Neural cell (in vitro differentiated cells): ENCODE measurements at regions not wholly inside any gene's neighbourhood (a gene's known extent, or its start where the extent isn't known, plus 50 kb on each side); places are given as distances from the start of the nearest gene placed in this dataset.

Experiments
- H2AFZ ChIP-seq: fragments of 200-600, 300-800 bp; sonication (generic), shearing (Covaris generic); 2 replicates; pipeline ENCODE4 v1.6.0; 2014; ENCODE audit warnings: low read depth, mild to moderate bottlenecking, antibody characterized with exemption, low read length, moderate library complexity
- H3F3A ChIP-seq: fragments of 200-600 bp; shearing (Covaris generic); 2 replicates; pipeline ENCODE4 v1.6.1; 2016; ENCODE audit warnings: mild to moderate bottlenecking, moderate library complexity, mixed read lengths, antibody characterized with exemption, low read length; ENCODE audit not compliant: insufficient read depth, poor library complexity, severe bottlenecking
- H3K27ac ChIP-seq: fragments of 200-600, 300-800 bp; sonication (generic), shearing (Covaris generic); 2 replicates; pipeline ENCODE4 v1.5.1; 2014; ENCODE audit warnings: mild to moderate bottlenecking, low read length, moderate library complexity
- H3K27me3 ChIP-seq: fragments of 300-800, 200-600 bp; sonication (generic), shearing (Covaris generic); 2 replicates; pipeline ENCODE4 v1.6.0; 2014; ENCODE audit warnings: mild to moderate bottlenecking, low read depth, low read length, moderate library complexity; ENCODE audit not compliant: insufficient read depth
- H3K36me3 ChIP-seq: fragments of 300-800, 200-600 bp; sonication (generic), shearing (Covaris generic); 2 replicates; pipeline ENCODE4 v1.5.1; 2014; ENCODE audit warnings: mild to moderate bottlenecking, antibody characterized with exemption, low read length, moderate library complexity; ENCODE audit not compliant: insufficient read depth
- H3K4me2 ChIP-seq: fragments of 300-800, 200-600 bp; sonication (generic), shearing (Covaris generic); 2 replicates; pipeline ENCODE4 v1.6.0; 2014; ENCODE audit warnings: mild to moderate bottlenecking, low read length
- H3K4me3 ChIP-seq: fragments of 300-800, 200-600 bp; sonication (generic), shearing (Covaris generic); 2 replicates; pipeline ENCODE4 v1.5.1; 2014; ENCODE audit warnings: mild to moderate bottlenecking, low read length, moderate library complexity
- H3K79me2 ChIP-seq: fragments of 200-600 bp; shearing (Covaris generic); replicated peaks from 2 replicates; pipeline ENCODE4 v1.6.0; 2014; ENCODE audit warnings: mild to moderate bottlenecking, low read length, moderate library complexity; ENCODE audit not compliant: insufficient read depth
- H3K9ac ChIP-seq: fragments of 300-800, 200-600 bp; sonication (generic), shearing (Covaris generic); 2 replicates; pipeline ENCODE4 v1.6.1; 2016; ENCODE audit warnings: mild to moderate bottlenecking, low read length, mixed read lengths
- H3K9me2 ChIP-seq: fragments of 200-600 bp; shearing (Covaris generic); 2 replicates; pipeline ENCODE4 v1.6.1; 2016; ENCODE audit warnings: mild to moderate bottlenecking, low read length, mixed read lengths; ENCODE audit not compliant: insufficient read depth
- H3K9me3 ChIP-seq: fragments of 200-600, 300-800 bp; sonication (generic), shearing (Covaris generic); 2 replicates; pipeline ENCODE4 v1.6.1; 2016; ENCODE audit warnings: mild to moderate bottlenecking, mixed run types, low read length, moderate library complexity, mixed read lengths
- H4K20me1 ChIP-seq: fragments of 200-600 bp; shearing (Covaris generic); 2 replicates; pipeline ENCODE4 v1.6.1; 2016; ENCODE audit warnings: mild to moderate bottlenecking, mixed run types; ENCODE audit not compliant: insufficient read depth
- CTCF ChIP-seq: fragments of 450-650 bp; IDR thresholded peaks from 2 replicates; pipeline ENCODE4 v1.5.1; 2014; ENCODE audit warnings: antibody characterized with exemption, mild to moderate bottlenecking, moderate library complexity; ENCODE audit not compliant: poor library complexity, severe bottlenecking
- EP300 ChIP-seq: fragments of 450-650 bp; conservative IDR thresholded peaks from 2 replicates; pipeline ENCODE4 v1.6.1; 2014; ENCODE audit warnings: antibody characterized with exemption, mild to moderate bottlenecking, moderate library complexity; ENCODE audit not compliant: poor library complexity, severe bottlenecking
- EZH2 ChIP-seq: fragments of 200-600, 300-800 bp; shearing (Covaris generic), sonication (generic); IDR thresholded peaks from 2 replicates; pipeline ENCODE4 v1.6.1; 2014; ENCODE audit warnings: antibody characterized with exemption, low read length, borderline replicate concordance, mild to moderate bottlenecking; ENCODE audit not compliant: insufficient read depth, poor library complexity, severe bottlenecking
- MXI1 ChIP-seq: fragments of 450-650 bp; conservative IDR thresholded peaks from 2 replicates; pipeline ENCODE4 v1.6.1; 2014; ENCODE audit warnings: antibody characterized with exemption, mild to moderate bottlenecking; ENCODE audit not compliant: poor library complexity, severe bottlenecking
- POLR2AphosphoS5 ChIP-seq: IDR thresholded peaks from 2 replicates; pipeline ENCODE4 v1.6.1; 2012
- RAD21 ChIP-seq: fragments of 450-650 bp; conservative IDR thresholded peaks from 2 replicates; pipeline ENCODE4 v1.6.1; 2014; ENCODE audit warnings: antibody characterized with exemption, mild to moderate bottlenecking, moderate library complexity
- SMC3 ChIP-seq: fragments of 450-650 bp; conservative IDR thresholded peaks from 2 replicates; pipeline ENCODE4 v1.6.1; 2014; ENCODE audit warnings: antibody characterized with exemption, mild to moderate bottlenecking, moderate library complexity; ENCODE audit not compliant: poor library complexity
- TAF1 ChIP-seq: IDR thresholded peaks from 2 replicates; pipeline ENCODE4 v1.6.1; 2012; ENCODE audit warnings: low read depth
- TF ChIP-seq, protein P1 (sequence below): IDR thresholded peaks from 2 replicates; pipeline ENCODE4 v1.6.1; 2012; ENCODE audit warnings: borderline replicate concordance

GRCh38 chr18:45291621-45292615, 323.4 kb upstream of the SLC14A2 start:
- peaks cover 15% of the 10 kb centered on the region for H3F3A ChIP-seq
- no peaks in the 10 kb centered on the region for H4K20me1 ChIP-seq
- no peaks in the 10 kb centered on the region for H3K27me3 ChIP-seq
- H3K9ac ChIP-seq: peak overlapping the region; percentile 62
- no peaks in the 10 kb centered on the region for H3K9me2 ChIP-seq
- TF ChIP-seq, protein P1, sequence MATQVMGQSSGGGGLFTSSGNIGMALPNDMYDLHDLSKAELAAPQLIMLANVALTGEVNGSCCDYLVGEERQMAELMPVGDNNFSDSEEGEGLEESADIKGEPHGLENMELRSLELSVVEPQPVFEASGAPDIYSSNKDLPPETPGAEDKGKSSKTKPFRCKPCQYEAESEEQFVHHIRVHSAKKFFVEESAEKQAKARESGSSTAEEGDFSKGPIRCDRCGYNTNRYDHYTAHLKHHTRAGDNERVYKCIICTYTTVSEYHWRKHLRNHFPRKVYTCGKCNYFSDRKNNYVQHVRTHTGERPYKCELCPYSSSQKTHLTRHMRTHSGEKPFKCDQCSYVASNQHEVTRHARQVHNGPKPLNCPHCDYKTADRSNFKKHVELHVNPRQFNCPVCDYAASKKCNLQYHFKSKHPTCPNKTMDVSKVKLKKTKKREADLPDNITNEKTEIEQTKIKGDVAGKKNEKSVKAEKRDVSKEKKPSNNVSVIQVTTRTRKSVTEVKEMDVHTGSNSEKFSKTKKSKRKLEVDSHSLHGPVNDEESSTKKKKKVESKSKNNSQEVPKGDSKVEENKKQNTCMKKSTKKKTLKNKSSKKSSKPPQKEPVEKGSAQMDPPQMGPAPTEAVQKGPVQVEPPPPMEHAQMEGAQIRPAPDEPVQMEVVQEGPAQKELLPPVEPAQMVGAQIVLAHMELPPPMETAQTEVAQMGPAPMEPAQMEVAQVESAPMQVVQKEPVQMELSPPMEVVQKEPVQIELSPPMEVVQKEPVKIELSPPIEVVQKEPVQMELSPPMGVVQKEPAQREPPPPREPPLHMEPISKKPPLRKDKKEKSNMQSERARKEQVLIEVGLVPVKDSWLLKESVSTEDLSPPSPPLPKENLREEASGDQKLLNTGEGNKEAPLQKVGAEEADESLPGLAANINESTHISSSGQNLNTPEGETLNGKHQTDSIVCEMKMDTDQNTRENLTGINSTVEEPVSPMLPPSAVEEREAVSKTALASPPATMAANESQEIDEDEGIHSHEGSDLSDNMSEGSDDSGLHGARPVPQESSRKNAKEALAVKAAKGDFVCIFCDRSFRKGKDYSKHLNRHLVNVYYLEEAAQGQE: peak; percentile 92
- TF ChIP-seq EP300 (peak; percentile 99), CTCF (no peak), RAD21 (peak; percentile 60), EZH2 (no peak), MXI1 (peak; percentile 51), TAF1 (no peak), SMC3 (peak; percentile 25), POLR2AphosphoS5 (peak; percentile 93)
- no peak overlapping the region for H2AFZ ChIP-seq
- no peaks in the 10 kb centered on the region for H3K36me3 ChIP-seq
- peak overlapping the region; percentile 60 for H3K4me3 ChIP-seq
- H3K79me2 ChIP-seq: no peaks in the 10 kb centered on the region
- peak overlapping the region; percentile 66 for H3K4me2 ChIP-seq
- peak overlapping the region; percentile 93 for H3K27ac ChIP-seq
- H3K9me3 ChIP-seq: no peaks in the 10 kb centered on the region

- Histone ChIP-seq H3K27me3 (no peaks in the 10 kb centered on the region), H3K36me3 (no peaks in the 10 kb centered on the region), H3K79me2 (no peaks in the 10 kb centered on the region), H3K9ac (no peak overlapping the region), H3F3A (peaks cover 14% of the 10 kb centered on the region), H3K4me2 (no peak overlapping the region), H3K27ac (peak overlapping the region; percentile 19), H3K9me2 (no peaks in the 10 kb centered on the region), H4K20me1 (no peaks in the 10 kb centered on the region), H3K9me3 (no peaks in the 10 kb centered on the region), H3K4me3 (no peak overlapping the region), H2AFZ (no peak overlapping the region)
- TF ChIP-seq SMC3 (no peak), POLR2AphosphoS5 (peak; percentile 26)
- TF ChIP-seq, protein P1: peak; percentile 47
Measured at GRCh38 chr18:45295388-45295787, 319.9 kb upstream of the SLC14A2 start.
